Dermis microvascular lymphatic vessel endothelial cell (primary cell): ENCODE measurements at regions not wholly inside any gene's neighbourhood (a gene's known extent, or its start where the extent isn't known, plus 50 kb on each side); places are given as distances from the start of the nearest gene placed in this dataset.

Experiments used
- DNase-seq, 2 donors: peaks; one replicate each; pipeline versions ENCODE4 v3.0.0 to v3.0.0-alpha.2; 2010; ENCODE audit warnings: low read depth in 2 of 2

- no peak for DNase-seq
Observed at GRCh38 chr2:217124050-217124449, 264.2 kb upstream of the TNP1 start.

GRCh38 chr2:217121565-217121964 is 261.7 kb upstream of the TNP1 start:
- DNase-seq, result no peak

- DNase-seq, result peak in 1 of 2 donors; percentile 40
Observed at GRCh38 chr2:217120429-217120828, 260.6 kb upstream of the TNP1 start.

DNA sequence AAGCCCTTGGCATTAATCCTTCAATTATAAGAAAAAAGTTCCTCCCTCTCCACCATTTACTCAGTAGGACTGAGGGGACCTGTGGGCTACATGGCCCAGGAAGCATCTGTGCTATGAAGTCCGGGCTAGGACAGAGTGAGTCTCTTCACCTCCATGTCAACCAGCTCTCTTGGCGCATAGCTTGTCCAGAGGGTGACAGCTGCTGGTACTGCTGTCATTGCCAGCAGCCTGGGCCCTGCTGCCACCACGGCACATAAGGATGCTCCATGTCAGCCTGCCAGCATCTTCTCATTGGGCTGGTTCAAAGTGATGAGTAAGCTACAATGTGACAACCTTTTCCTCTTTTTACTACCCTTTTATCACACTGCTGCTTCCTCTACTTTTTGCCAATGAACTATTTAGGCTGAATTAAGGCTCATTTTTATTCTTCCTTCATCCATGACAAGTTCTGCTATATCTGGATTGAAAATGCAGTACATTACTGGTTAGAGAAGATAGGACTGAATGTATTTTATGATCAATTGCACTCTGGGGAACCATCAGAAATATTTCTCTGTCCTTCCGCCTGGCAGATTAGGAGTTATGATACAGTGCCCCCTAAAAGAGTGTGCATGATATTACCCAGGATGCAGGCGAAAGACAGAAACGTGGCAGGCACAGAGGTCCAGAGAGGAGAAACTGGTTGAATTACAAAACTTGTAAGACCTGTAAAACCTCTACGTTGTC is 258.9 kb upstream of the TNP1 start:
- DNase-seq, result no peak

GRCh38 chr2:217117523-217117922 is 257.7 kb upstream of the TNP1 start:
- DNase-seq, result no peak

DNA sequence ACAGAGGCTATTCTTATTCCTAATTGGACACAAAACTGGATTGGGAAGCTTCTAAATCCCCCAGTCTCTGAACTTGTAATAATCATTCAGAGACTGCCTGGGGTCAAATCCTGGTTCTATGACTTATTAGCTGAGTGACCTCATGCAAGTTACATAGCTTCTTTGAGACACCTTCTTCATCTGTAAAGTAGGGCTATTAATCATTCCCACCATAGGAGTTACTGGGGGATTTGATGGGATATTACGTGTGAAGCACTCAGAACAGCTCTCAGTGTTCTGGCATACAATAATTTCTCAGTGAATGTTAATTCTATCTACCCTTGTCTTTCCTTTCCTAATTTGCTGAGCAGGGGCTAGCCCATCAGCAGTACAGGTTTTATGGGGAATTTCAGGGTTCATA is 256.7 kb upstream of the TNP1 start:
- no peak for DNase-seq

GRCh38 chr2:217114117-217114516 is 254.3 kb upstream of the TNP1 start:
- DNase-seq, result no peak

GRCh38 chr2:217113491-217113890 is 253.6 kb upstream of the TNP1 start:
- DNase-seq, result no peak

DNA sequence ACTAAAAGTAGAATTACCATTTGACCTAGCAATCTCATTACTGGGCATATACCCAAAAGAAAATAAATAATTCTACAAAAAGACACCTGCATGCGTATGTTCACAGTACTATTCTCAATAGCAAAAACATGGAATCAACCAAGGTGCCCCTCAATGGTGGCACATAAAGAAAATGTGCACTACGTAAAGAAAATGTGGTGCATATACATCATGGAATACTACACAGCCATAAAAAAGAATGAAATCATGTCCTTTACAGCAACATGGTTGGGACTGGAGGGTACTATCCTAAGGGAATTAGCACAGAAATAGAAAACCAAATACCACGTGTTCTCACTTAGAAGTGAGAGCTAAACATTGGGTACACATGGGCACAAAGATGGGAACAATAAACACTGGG is 250.7 kb upstream of the TNP1 start:
- DNase-seq, result no peak

- DNase-seq, result no peak
Observed at GRCh38 chr2:217108575-217109027, 248.7 kb upstream of the TNP1 start.

DNA sequence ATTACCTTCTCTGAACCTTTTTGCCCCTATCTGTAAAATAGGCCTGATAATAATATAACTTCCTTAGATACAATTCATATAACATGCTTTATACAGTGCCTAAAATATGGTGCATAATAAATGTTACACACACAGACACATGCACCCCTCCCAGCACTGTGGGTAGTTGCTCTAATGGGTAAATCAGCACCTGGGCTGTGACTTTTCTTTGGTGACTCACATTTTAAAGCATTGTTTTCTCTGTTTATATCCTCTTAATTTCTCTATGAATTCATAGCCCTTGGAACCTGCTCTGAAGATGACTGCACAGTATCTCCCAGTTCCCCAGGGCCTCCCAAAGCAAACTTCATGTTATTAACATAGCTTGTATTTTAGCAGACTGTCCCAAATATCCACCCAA is 248.2 kb upstream of the TNP1 start:
- DNase-seq, result peak in 1 of 2 donors; percentile 20

GRCh38 chr2:217107480-217107879 is 247.6 kb upstream of the TNP1 start:
- DNase-seq, result no peak

GRCh38 chr2:217106650-217107014 is 246.8 kb upstream of the TNP1 start:
- no peak for DNase-seq

GRCh38 chr2:217105733-217106649 is 246.1 kb upstream of the TNP1 start:
- DNase-seq, result peak in 1 of 2 donors; percentile 52

GRCh38 chr2:217103752-217104545 is 244.1 kb upstream of the TNP1 start:
- no peak for DNase-seq

DNA sequence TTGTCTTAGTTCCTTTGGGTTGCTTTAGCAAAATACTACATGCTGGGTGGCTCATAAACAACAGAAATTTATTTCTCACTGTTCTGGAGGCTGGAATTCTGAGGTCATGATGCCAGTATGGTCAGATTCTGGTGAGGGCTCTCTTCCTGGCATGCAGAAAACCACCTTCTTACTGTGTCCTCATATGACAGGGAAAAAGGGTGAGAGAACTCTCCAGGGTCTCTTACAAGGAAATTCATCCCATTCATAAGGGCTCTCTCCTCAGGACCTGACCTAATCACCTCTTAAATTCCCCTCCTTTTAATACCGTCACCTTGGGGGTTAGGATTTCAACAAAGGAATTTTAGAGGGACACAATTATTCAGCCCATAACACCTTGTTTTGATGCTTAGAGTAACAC is 243.1 kb upstream of the TNP1 start:
- no peak for DNase-seq

DNA sequence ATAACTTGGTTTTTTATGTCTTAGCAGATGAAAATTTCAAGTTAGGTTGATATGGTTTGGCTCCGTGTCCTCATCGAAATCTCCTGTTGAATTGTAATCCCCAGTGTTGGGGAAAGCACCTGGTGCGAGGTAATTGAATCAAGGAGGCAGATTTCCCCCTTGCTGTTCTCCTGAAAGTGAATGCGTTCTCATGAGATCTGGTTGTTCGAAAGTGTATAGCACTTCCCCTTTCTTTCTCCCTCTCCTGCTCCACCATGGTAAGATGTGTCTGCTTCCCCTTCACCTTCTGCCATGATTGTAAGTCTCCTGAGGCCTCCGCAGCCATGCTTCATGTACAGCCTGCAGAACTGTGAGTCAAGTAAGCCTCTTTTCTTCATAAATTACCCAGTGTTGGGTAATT is 242.1 kb upstream of the TNP1 start:
- no peak for DNase-seq

GRCh38 chr2:217099561-217099960 is 239.7 kb upstream of the TNP1 start:
- no peak for DNase-seq

DNA sequence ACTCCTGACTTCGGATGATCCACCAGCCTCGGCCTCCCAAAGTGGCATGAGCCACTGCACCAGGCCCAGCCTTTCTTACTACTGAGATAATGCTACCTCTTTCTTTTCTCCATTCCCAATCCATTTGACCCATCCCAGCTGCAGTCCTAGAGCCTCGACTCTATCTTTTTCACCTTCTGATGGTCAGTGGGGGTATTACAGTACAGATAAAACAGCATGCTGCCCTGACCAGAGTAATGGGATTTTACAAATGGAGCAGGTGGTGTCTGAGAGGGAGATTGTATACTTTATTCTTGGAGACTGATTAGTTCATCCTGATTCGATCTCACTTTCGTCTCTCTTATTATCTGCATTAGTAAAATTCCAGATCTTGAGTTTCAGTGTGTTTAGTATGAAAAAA is 238.6 kb upstream of the TNP1 start:
- no peak for DNase-seq

GRCh38 chr2:217097346-217097745 is 237.5 kb upstream of the TNP1 start:
- DNase-seq, result no peak

DNA sequence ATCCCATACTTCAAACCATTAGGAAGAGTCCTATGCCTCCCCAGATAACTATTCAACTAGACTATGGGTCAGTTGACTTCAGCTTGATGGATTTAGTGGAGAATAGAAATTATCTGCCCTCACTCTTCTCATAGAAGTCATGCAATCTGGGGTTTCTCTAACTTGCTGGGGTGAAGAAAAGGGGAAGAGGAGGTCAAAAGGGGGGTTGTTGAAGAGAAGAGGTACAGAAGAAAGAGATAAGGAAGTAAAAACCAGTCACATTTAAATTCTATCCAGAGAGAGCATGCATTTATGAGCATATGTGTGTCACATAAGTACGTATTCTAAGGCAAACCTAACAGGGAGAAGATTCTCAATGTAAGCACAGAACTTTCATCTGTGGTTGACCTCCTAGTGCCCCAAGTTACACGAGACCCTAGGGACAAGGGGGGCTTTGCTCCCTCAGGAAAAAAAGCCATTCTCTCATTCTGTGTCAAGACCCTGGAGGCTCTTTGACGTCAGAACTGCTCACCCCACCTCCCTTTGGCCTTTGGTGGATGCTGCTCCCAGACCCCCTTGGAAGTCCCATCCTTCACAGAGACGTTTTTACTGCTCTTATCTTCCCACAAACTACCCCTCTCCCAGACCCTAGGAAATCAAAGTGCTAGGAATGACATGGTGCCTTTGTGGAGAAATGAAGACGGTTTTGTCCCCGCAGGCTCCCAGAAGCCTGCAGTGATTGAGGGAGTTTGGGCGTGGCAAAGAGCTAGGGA is 236.8 kb upstream of the TNP1 start:
- no peak for DNase-seq
